Right lobe of liver (tissue), 6 donors: ENCODE measurements at regions not wholly inside any gene's neighbourhood (a gene's known extent, or its start where the extent isn't known, plus 50 kb on each side); places are given as distances from the start of the nearest gene placed in this dataset.
A peak's percentile ranks its signal among the peaks of the same experiment; 100 is the strongest.

ENCODE experiments used
- ATAC-seq, 4 donors: fragments of 200-7000 bp; cut with Tn5 transposase; one replicate each; pipeline ENCODE4 v1.9.1; 2020; ENCODE audit warnings: mild to moderate bottlenecking in 4 of 4, moderate library complexity in 4 of 4
- DNase-seq, 3 donors: peaks; one replicate each; pipeline ENCODE4 v3.0.0-alpha.2; 2020
- H3K27ac ChIP-seq, 3 donors: fragments of 200-600 bp; one replicate each; pipeline ENCODE4 v1.8.0; 2022
- H3K27me3 ChIP-seq, 2 donors: fragments of 200-600 bp; one replicate each; pipeline ENCODE4 v1.8.0; 2022
- H3K36me3 ChIP-seq, 4 donors: fragments of 200-600 bp; sonication (generic) in 1 of 4; one replicate each; pipeline versions ENCODE4 v1.5.1 to v1.8.0; 2017 to 2022; ENCODE audit warnings: control low read depth in 1 of 4
- H3K4me1 ChIP-seq, 4 donors: fragments of 200-600 bp; sonication (generic) in 1 of 4; one replicate each; pipeline versions ENCODE4 v1.5.1 to v1.8.0; 2017 to 2022; ENCODE audit warnings: control low read depth in 1 of 4
- H3K4me3 ChIP-seq, 3 donors: fragments of 200-600 bp; one replicate each; pipeline ENCODE4 v1.8.0; 2022
- H3K9me3 ChIP-seq, 4 donors: fragments of 200-600 bp; sonication (generic) in 1 of 4; one replicate each; pipeline versions ENCODE4 v1.5.1 to v1.8.0; 2017 to 2022; ENCODE audit warnings: control low read depth in 1 of 4
- POLR2A ChIP-seq: fragments of 450-650 bp; IDR thresholded peaks from one replicate; pipeline ENCODE4 v1.6.1; 2017; ENCODE audit warnings: antibody characterized with exemption, mild to moderate bottlenecking
- WGBS: methylation state at CpG from one replicate; pipeline ENCODE4 v1.1.6; 2018; ENCODE audit warnings: low coverage, low lambda C conversion rate; ENCODE audit not compliant: insufficient coverage; ENCODE audit errors: missing lambda C conversion rate; 5-methylcytosine and 5-hydroxymethylcytosine counted together
- intact Hi-C, 2 donors: fragments of 100-400 bp; cut with DNase I; formaldehyde crosslinking; loops; one replicate each; pipeline versions ENCODE4 v1.11.2 to v1.14.1; 2022
- TF ChIP-seq, protein P1 (sequence below), 4 donors: fragments of 200-600 bp in 3 of 4; fragments of 450-650 bp in 1 of 4; IDR thresholded peaks; one replicate each; pipeline versions ENCODE4 v1.5.1 to v1.8.0; 2016 to 2022; ENCODE audit warnings: antibody characterized with exemption in 4 of 4, mild to moderate bottlenecking in 2 of 4
- donor health status: DM: no; HTN: yes; CAD: no.
- donor health status: DM: no; HTN: no; CAD: no.
- donor health status: DM: no; HTN: no; CAD: no.
- donor health status: DM: no; HTN: yes; CAD: no.
- donor health status: DM: no; HTN: yes; CAD: no.

DNA sequence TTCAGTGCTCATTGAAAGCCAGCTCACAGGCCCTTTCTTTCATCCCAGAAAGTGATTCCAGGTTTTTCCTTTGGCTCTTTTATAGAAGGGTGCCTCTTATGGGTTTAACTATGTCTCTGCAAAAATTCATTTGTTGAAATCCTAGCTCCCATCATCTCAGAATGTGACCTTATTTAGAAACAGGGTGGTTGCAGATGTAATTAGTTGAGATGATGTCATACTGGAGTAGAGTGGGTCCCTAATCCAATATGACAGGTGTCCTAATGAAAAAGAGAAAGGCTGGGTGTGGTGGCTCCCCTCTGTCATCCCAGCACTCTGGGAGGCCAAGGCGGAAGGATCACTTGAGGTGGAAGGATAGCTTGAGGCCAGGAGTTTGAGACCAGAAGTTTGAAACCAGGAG, 64.2 kb upstream of the FAM20A start:
- intact Hi-C loops, result no loop called here
- H3K27me3 ChIP-seq, result no peaks in the 10 kb centered on the region
- H3K4me1 ChIP-seq, result peaks cover 0 to 23% (median 9%) of the 10 kb centered on the region in 4 donors
- DNase-seq (no peak), ATAC-seq (no peak)
- no peak overlapping the region for H3K27ac ChIP-seq
- H3K4me3 ChIP-seq, result no peak overlapping the region
- peaks cover 0 to 6% (median 0%) of the 10 kb centered on the region in 4 donors for H3K9me3 ChIP-seq
- WGBS, result 88% methylated on average over 1 of the region's 1 CpG
- no peak for TF ChIP-seq POLR2A
- TF ChIP-seq, protein P1, sequence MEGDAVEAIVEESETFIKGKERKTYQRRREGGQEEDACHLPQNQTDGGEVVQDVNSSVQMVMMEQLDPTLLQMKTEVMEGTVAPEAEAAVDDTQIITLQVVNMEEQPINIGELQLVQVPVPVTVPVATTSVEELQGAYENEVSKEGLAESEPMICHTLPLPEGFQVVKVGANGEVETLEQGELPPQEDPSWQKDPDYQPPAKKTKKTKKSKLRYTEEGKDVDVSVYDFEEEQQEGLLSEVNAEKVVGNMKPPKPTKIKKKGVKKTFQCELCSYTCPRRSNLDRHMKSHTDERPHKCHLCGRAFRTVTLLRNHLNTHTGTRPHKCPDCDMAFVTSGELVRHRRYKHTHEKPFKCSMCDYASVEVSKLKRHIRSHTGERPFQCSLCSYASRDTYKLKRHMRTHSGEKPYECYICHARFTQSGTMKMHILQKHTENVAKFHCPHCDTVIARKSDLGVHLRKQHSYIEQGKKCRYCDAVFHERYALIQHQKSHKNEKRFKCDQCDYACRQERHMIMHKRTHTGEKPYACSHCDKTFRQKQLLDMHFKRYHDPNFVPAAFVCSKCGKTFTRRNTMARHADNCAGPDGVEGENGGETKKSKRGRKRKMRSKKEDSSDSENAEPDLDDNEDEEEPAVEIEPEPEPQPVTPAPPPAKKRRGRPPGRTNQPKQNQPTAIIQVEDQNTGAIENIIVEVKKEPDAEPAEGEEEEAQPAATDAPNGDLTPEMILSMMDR (IDR thresholded peaks at IDR 0.05), result no peak
- no peaks in the 10 kb centered on the region for H3K36me3 ChIP-seq

DNA sequence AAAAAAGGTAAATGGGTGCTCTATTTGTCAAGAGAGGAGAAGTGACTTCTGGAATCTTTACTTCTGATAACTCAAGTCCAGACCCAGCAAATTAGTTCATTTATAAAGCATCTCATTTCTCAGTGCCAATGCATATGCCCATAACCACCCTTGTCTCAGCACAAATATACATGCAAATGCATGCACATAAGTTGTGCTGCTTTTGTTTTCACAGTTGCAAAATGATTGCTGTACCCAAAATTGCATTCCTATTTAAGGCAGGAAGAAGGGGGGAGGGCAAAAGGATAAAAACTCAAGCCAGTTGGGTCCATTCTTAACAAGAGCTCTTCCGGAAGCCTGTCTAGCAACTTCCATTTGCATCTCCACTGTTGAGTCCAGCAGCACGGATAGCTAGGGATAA, 61.3 kb upstream of the FAM20A start:
- ATAC-seq (no peak), DNase-seq (no peak)
- peak overlapping the region in 2 of 3 donors; percentile 24 to 71 for H3K27ac ChIP-seq
- 72% methylated on average over 2 of the region's 2 CpGs for WGBS
- H3K4me1 ChIP-seq, result peaks cover 0 to 30% (median 10%) of the 10 kb centered on the region in 4 donors
- intact Hi-C loops, result no loop called here
- H3K27me3 ChIP-seq, result no peaks in the 10 kb centered on the region
- no peak for TF ChIP-seq POLR2A
- TF ChIP-seq, protein P1 (IDR thresholded peaks at IDR 0.05), result no peak
- H3K4me3 ChIP-seq, result no peak overlapping the region
- H3K9me3 ChIP-seq, result peaks cover 0 to 6% (median 0%) of the 10 kb centered on the region in 4 donors
- H3K36me3 ChIP-seq, result no peaks in the 10 kb centered on the region

DNA sequence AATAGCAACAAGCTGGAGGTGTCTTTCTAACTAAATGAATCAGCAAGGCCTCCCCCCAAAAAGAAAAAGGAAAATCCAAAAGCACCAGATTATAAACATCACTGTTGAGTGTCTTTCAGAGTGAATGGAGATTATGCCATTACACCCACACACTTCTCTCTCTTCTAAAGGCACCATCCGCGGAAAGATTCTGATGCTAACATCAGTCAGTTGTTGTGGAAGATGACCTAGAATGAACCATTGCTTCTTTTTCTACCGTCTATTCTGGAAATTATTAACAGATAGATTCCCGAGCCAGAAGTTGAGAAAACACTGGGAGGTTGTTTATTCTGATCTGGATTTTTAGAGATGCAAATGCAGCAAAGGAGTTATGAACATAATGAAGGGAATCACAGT, 60.9 kb upstream of the FAM20A start:
- H3K4me3 ChIP-seq, result no peak overlapping the region
- H3K27ac ChIP-seq, result peak overlapping the region in 2 of 3 donors; percentile 24 to 71
- H3K4me1 ChIP-seq, result peaks cover 0 to 30% (median 10%) of the 10 kb centered on the region in 4 donors
- intact Hi-C loops, result no loop called here
- DNase-seq (no peak), ATAC-seq (peak; percentile 90 to 95 (median 92))
- H3K9me3 ChIP-seq, result peaks cover 0 to 6% (median 0%) of the 10 kb centered on the region in 4 donors
- H3K36me3 ChIP-seq, result no peaks in the 10 kb centered on the region
- H3K27me3 ChIP-seq, result no peaks in the 10 kb centered on the region
- TF ChIP-seq, protein P1 (IDR thresholded peaks at IDR 0.05), result no peak
- no peak for TF ChIP-seq POLR2A
- 26% methylated on average over 4 of the region's 4 CpGs for WGBS

DNA sequence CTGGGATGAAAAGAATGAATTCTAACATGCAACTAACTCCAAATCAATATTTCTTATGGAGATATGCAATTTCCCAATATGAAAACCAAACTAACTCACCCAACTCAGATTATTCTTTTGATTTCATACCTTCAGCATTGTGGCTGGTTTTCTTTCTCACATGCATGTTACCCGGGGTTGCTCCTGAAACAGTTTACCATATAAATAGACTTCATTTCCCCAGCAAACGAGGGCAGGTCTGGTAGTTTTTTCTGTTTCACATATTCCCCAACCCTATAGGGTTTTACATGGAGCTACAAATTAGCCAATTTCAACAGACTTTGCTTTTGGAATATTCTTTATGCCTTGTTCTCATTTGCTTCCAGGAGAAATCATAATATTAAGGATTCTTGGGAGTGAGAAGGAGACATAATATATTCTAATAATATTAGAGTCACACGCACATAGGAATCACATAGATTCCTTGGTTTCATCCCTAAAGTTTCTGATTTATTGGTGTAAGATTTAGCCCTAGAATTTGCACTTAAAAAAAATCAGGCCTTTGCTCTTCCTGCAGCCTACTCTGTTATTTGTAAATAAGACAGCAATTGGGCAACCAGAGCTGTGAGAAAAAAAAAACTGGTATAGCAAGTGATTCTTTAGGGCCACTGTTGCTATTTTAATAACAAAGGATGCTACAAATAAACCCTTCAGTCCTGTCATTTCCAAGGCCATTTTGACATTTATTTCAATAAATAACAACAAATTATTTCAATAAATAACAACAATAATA, 60.3 kb upstream of the FAM20A start:
- Histone ChIP-seq H3K9me3 (peaks cover 0 to 6% (median 0%) of the 10 kb centered on the region in 4 donors), H3K27me3 (no peaks in the 10 kb centered on the region), H3K4me3 (no peak overlapping the region), H3K36me3 (no peaks in the 10 kb centered on the region), H3K27ac (peak overlapping the region in 2 of 3 donors; percentile 24 to 71), H3K4me1 (peaks cover 0 to 30% (median 10%) of the 10 kb centered on the region in 4 donors)
- DNase-seq (no peak), ATAC-seq (peak; percentile 59 to 80 (median 76))
- TF ChIP-seq POLR2A, result no peak
- TF ChIP-seq, protein P1 (IDR thresholded peaks at IDR 0.05), result no peak
- 57% methylated on average over 3 of the region's 3 CpGs for WGBS
- intact Hi-C loops, result no loop called here
